Inflammatory macrophage treated with lipopolysaccharide for 1 hour (primary cell): ENCODE measurements at regions not wholly inside any gene's neighbourhood (a gene's known extent, or its start where the extent isn't known, plus 50 kb on each side); places are given as distances from the start of the nearest gene placed in this dataset.
"Not testable (repeated sequence)": the region's sequence is repeated elsewhere in the genome, so short reads cannot be mapped to it uniquely, and the experiment has no call there.

Experiments used
- DNase-seq, 2 donors: peaks; one replicate each; pipeline ENCODE4 v3.0.0-alpha.2; 2020 to 2022

DNA sequence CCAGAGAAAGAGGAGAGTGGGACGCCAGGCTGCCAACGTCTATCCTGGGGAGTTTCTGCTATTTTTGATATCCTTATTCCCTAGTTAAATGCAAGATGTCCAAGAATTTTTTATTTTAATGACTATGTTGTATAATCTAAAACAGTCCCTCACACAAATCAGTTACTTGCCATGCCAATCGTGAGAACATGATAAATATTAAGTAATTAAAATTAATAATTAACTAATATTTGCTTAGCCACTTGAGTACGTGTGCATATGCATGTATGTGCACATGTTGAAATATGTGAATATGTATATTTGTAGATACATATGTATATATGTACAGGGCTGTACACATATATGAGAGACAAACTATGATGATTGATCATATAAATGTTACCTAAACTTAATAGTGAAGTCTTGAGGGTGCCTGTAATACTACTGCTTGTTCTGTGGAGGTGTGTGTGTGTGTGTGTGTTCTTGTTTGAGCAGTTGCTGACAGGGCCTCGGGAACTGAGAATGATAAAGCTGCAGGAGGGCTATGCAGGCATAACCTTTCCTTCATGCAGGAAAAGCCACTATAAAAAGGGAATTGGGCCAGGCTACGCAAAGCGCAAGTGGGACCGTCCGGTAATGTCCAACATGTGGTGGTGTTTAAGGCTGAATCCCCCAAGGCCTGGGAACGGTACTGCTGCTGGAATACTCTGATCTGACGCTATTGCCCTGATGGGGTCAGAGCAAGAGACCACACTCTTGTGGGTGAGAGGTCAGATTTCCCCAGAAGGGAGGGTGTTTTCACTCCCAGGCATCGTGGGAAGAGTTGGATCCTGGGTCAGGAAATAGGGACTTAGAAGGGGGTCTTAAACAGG lies 148.3 kb upstream of the TBX18 start:
- DNase-seq = no peak

GRCh38 chr6:84910906-84911607 lies 146.7 kb upstream of the TBX18 start:
- no peak for DNase-seq

DNA sequence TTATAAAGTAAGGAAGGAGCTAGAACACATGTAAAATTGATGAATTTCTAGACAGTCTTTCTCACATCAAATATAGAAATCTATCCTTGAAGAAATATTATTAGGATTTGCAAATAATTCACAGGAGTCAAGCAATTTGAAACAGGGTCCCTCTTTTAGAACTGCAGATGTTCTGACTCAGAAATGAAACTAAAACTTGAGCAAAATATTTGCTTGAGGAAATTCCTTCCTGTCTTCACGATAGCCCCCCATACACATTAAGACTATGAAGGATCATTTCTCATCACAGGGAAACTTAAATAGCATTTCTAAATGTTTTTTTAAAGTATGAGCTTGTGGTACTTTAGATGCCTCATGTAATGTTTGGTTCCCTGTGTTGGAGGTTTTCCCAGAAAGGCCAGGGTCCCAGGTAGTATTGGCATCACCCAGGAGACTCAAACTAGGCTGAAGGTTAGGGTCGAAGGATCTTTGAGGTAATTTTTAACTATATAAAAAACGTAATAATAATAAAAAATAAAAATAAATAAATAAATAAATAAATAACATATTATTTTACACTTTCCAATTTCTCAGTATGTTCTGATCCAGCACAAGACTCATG lies 144.0 kb upstream of the TBX18 start:
- DNase-seq = no peak

- no peak for DNase-seq
Observed at GRCh38 chr6:84906514-84906913, 142.1 kb upstream of the TBX18 start.

DNA sequence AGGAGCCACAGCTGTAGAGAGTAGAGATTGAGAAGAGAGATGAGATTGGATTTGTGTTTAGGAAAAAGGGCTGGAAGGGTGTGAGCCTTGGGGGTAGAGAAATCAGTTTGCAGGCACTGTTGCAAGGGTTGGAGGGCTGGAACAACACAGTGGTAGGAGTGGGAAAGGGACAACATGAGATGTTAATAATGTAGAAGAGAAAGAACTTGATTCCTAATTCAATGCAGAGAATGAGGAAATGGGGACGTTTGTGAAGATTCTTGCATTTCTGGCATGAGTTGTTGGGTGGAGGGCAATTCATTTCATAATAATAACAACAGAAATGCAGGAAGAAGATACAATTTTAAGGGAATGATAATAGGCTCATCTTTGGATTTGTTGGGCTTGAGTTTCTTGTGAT lies 141.4 kb upstream of the TBX18 start:
- no peak for DNase-seq

DNA sequence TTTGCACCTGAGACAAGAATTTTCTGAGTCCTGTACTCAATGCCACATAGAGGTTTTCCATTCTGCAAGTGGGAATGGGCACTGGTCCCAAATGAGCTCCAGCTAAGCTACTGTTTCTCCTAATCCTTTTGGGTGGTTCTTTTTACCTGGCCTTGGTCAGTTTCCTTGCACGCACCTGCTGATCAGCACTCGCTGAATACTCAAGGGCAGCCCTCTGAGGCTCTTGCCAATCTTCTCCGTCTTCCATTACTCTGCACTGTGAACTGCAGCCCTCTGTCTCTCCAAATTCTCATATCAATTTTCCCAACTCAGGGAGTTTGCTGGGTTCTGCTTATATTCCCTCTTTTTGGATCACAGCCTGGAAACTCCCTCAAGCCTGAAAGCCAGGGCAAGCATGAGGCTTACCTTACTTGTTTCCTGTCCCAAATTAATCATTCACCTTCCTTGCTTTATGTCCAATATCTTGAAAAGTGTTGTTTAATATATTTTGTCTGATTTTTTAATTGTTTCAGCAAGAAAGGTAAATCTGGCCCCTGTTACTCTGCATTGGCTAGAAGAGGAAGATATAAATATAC lies 138.0 kb upstream of the TBX18 start:
- DNase-seq = no peak

- no peak for DNase-seq
Observed at GRCh38 chr6:84897988-84898594, 133.7 kb upstream of the TBX18 start.

DNA sequence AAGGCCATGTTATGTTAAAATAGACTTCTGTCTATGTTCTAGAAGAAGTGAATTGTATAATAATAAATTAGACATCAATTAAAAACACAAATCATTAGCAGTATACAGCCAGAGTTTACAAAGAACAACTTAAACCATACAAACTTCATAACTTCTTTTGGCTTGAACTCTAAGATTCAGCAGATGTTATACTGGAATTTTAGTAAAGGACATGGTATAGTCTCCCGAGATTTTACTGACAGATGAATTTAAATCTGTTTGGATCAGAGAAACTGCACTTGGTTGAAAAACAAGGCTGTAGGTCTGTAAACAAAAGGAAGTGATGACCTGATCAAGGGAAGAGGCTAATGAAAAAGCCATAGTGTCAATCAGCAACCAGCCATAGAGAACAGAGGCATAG lies 132.6 kb upstream of the TBX18 start:
- DNase-seq = no peak

- DNase-seq = no peak
Observed at GRCh38 chr6:84892671-84893070, 128.3 kb upstream of the TBX18 start.

GRCh38 chr6:84882768-84883766 lies 118.7 kb upstream of the TBX18 start:
- no peak for DNase-seq

DNA sequence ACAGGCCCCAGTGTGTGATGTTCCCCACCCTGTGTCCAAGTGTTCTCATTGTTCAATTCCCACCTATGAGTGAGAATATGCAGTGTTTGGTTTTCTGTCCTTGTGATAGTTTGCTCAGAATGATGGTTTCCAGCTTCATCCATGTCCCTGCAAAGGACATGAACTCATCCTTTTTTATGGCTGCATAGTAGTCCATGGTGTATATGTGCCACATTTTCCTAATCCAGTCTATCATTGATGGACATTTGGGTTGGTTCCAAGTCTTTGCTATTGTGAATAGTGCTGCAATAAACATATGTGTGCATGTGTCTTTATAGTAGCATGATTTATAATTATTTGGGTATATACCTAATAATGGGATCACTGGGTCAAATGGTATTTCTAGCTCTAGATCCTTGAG lies 115.0 kb upstream of the TBX18 start:
- not testable (repeated sequence) for DNase-seq

GRCh38 chr6:84877515-84878210 lies 113.3 kb upstream of the TBX18 start:
- DNase-seq = no peak

- DNase-seq = no peak
Observed at GRCh38 chr6:84876723-84877514, 112.5 kb upstream of the TBX18 start.

GRCh38 chr6:84872996-84873723 lies 108.8 kb upstream of the TBX18 start:
- no peak for DNase-seq

DNA sequence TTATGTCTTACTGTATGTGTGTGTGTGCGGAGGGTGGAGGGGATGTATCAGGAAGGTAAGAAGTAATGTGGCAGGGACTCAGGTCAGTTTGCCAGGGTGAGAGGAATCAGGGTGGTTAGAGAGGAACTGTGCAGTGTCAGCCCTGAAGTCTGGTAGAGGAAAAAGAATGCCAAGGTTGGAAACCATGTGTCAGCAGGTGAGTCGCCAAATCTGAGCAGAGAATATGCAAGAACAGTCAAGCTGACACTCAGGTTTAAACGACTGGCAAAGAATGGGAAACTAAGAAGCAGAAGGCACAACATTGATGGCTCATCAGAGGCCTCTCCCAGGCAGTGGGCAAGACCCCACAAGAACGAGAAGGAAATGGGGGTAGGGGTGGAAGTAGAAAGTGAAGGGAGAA lies 107.5 kb upstream of the TBX18 start:
- no peak for DNase-seq

- no peak for DNase-seq
Observed at GRCh38 chr6:84870672-84871071, 106.3 kb upstream of the TBX18 start.

- no peak for DNase-seq
Observed at GRCh38 chr6:84868149-84868548, 103.8 kb upstream of the TBX18 start.

GRCh38 chr6:84867521-84867920 lies 103.1 kb upstream of the TBX18 start:
- no peak for DNase-seq

DNA sequence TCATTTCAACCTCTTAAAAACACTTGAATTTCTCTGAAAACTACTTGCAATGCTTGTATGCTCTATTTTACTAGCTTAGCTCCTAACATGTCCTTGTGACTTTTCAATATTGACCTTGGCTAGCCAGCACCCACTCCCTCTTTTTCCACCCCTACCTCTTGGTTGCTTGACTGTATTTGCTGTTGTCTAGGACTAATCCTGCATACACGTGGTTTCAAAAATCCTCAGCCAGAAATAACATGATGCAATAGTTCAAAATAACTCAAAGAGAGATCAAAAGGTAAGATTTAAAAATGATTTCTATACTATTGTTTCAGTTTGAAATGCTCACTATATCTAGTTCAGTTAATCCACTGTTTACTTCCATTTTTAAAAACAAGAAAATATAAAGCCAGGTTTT lies 102.3 kb upstream of the TBX18 start:
- DNase-seq = no peak

GRCh38 chr6:84865372-84865771 lies 101.0 kb upstream of the TBX18 start:
- DNase-seq = not testable (repeated sequence)
